GM10248 (cell line): ENCODE measurements at regions not wholly inside any gene's neighbourhood (a gene's known extent, or its start where the extent isn't known, plus 50 kb on each side); places are given as distances from the start of the nearest gene placed in this dataset.

Source experiments
- CTCF ChIA-PET: fragments of 300-600 bp; sonication (Branson Sonifier 250); formaldehyde crosslinking; extraction: SDS; loops from one replicate; lab custom pipeline; 2021; ENCODE audit warnings: antibody characterized with exemption; lab: Yijun Ruan, JAX
- POLR2A ChIA-PET: fragments of 350-650 bp; sonication (Branson Sonifier 250); formaldehyde crosslinking; extraction: SDS; loops from one replicate; lab custom pipeline; 2020; ENCODE audit warnings: antibody characterized with exemption; lab: Yijun Ruan, JAX
- DNase-seq: peaks from one replicate; pipeline ENCODE4 v3.0.0; 2012; ENCODE audit errors: extremely low spot score
- CTCF ChIP-seq: IDR thresholded peaks from 2 replicates; pipeline ENCODE4 v1.5.1; 2012; ENCODE audit warnings: mild to moderate bottlenecking, low read depth; ENCODE audit errors: extremely low read depth, missing control alignments, control extremely low read depth

- no peak for DNase-seq
- no peak for TF ChIP-seq CTCF
- CTCF ChIA-PET, result interaction anchor here (0.9 to 2.6 kb wide), 3 partner anchors 8 to 36 kb away, joined by 3 to 7 read pairs (median 6); no protein-coding TSS in a partner anchor
- POLR2A ChIA-PET, result no interaction called here
Measured at GRCh38 chr11:41955635-41956400, 496.4 kb upstream of the LRRC4C start.

DNA sequence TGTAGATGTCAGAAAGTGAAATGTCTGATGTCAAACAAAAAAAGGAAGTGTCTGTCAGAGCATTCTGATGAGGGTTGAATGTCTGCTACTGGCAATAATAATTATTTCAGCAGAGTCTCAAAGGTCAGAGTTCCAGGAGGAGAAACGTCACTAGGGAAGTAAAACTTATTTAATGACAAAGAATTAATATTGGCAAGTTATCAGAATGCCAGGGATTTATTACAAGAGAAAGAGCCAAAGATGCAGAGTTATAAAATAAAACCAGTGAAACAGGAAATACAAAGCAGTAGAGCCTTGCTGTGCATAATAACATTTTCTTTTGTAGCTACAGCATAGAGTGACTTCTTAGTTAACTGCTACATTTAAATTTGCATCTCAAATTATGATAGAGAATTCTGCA, 504.0 kb upstream of the LRRC4C start:
- DNase-seq, result no peak
- TF ChIP-seq CTCF, result no peak
- POLR2A ChIA-PET, result no interaction called here
- CTCF ChIA-PET, result no interaction called here

DNA sequence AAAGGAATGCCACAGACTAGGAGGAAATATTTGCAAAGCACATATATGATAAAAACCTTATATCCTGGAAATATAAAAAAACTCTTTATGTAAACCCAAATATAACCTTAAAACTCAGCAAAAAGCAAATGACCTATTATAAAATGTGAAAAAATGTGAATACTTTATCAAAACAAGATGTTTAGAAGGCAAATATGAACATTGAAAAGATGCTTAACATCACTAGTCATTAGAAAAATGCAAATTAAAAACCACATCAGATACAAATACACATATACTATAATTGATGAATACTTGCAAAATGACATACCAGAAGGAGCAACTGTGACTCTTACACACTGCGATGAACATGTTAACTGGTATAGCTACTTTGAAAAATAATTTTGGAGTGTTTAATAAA, 511.2 kb upstream of the LRRC4C start:
- POLR2A ChIA-PET, result no interaction called here
- CTCF ChIA-PET, result no interaction called here
- no peak for DNase-seq
- no peak for TF ChIP-seq CTCF

GRCh38 chr11:41971592-41971991, 512.1 kb upstream of the LRRC4C start:
- ChIA-PET POLR2A (no interaction called here), CTCF (no interaction called here)
- no peak for TF ChIP-seq CTCF
- no peak for DNase-seq

DNA sequence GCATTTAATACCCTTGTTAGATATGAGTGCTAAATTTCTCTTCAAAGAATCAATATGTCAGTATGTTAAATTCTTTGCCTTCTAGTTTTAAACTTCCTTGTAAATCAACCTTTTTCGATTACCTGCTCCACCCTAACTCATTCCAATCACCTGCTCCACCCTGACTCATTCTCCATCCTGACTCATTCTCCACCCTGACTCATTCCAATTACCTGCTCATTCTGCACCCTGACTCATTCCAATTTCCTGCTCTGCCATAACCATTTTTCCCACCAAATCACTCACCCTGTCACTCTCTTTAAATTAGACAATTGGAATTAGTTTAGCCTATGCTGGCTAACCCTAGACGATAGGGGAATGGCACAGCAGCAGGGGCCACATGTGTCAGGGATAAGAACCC, 519.5 kb upstream of the LRRC4C start:
- ChIA-PET POLR2A (no interaction called here), CTCF (no interaction called here)
- no peak for TF ChIP-seq CTCF

GRCh38 chr11:41980741-41981140, 521.3 kb upstream of the LRRC4C start:
- POLR2A ChIA-PET, result no interaction called here
- TF ChIP-seq CTCF, result no peak
- CTCF ChIA-PET, result no interaction called here
- no peak for DNase-seq

More for the DNA sequence above, 519.5 kb upstream of the LRRC4C start:
- DNase-seq, result no peak
